IPS DF 4.7 (cell line): ENCODE measurements at regions not wholly inside any gene's neighbourhood (a gene's known extent, or its start where the extent isn't known, plus 50 kb on each side); places are given as distances from the start of the nearest gene placed in this dataset.
"Not testable (repeated sequence)": the region's sequence is repeated elsewhere in the genome, so short reads cannot be mapped to it uniquely, and the experiment has no call there.

Source experiments
- DNase-seq: peaks from one replicate; pipeline ENCODE4 v3.0.0-alpha.2; 2013; ENCODE audit warnings: low spot score; ENCODE audit errors: extremely low read depth

- DNase-seq = no peak
Observed at GRCh38 chr6:78231002-78231401, 578.2 kb downstream of the MEI4 start.

GRCh38 chr6:78243519-78243918, 590.7 kb downstream of the MEI4 start:
- DNase-seq = no peak

GRCh38 chr6:78251931-78252330, 599.1 kb downstream of the MEI4 start:
- no peak for DNase-seq

GRCh38 chr6:78253618-78254017, 600.8 kb downstream of the MEI4 start:
- no peak for DNase-seq

GRCh38 chr6:78259935-78260334, 607.1 kb downstream of the MEI4 start:
- no peak for DNase-seq

- not testable (repeated sequence) for DNase-seq
Observed at GRCh38 chr6:78260427-78260826, 606.9 kb upstream of the IRAK1BP1 start.

GRCh38 chr6:78268591-78269452, 598.5 kb upstream of the IRAK1BP1 start:
- DNase-seq = no peak

GRCh38 chr6:78300885-78301284, 566.5 kb upstream of the IRAK1BP1 start:
- DNase-seq = no peak

GRCh38 chr6:78302411-78302810, 564.9 kb upstream of the IRAK1BP1 start:
- no peak for DNase-seq

- DNase-seq = no peak
Observed at GRCh38 chr6:78308025-78308424, 559.3 kb upstream of the IRAK1BP1 start.

- DNase-seq = no peak
Observed at GRCh38 chr6:78322068-78322845, 545.1 kb upstream of the IRAK1BP1 start.

- DNase-seq = no peak
Observed at GRCh38 chr6:78324213-78324612, 543.1 kb upstream of the IRAK1BP1 start.

- DNase-seq = no peak
Observed at GRCh38 chr6:78340755-78341154, 526.6 kb upstream of the IRAK1BP1 start.

GRCh38 chr6:78345882-78346281, 521.5 kb upstream of the IRAK1BP1 start:
- DNase-seq = no peak

- no peak for DNase-seq
Observed at GRCh38 chr6:78347191-78347916, 520.0 kb upstream of the IRAK1BP1 start.

GRCh38 chr6:78353040-78353439, 514.3 kb upstream of the IRAK1BP1 start:
- DNase-seq = no peak

- DNase-seq = no peak
Observed at GRCh38 chr6:78363688-78364087, 503.7 kb upstream of the IRAK1BP1 start.

- DNase-seq = no peak
Observed at GRCh38 chr6:78365473-78365872, 501.9 kb upstream of the IRAK1BP1 start.

GRCh38 chr6:78377056-78377455, 490.3 kb upstream of the IRAK1BP1 start:
- no peak for DNase-seq

GRCh38 chr6:78379982-78380381, 487.4 kb upstream of the IRAK1BP1 start:
- DNase-seq = no peak

- no peak for DNase-seq
Observed at GRCh38 chr6:78380541-78380940, 486.8 kb upstream of the IRAK1BP1 start.

GRCh38 chr6:78383968-78384367, 483.4 kb upstream of the IRAK1BP1 start:
- DNase-seq = no peak
